NCI-H128 (cell line): ENCODE measurements at regions not wholly inside any gene's neighbourhood (a gene's known extent, or its start where the extent isn't known, plus 50 kb on each side); places are given as distances from the start of the nearest gene placed in this dataset.

Experiments used
- DNase-seq: peaks from one replicate; lab custom pipeline; 2025; ENCODE audit not compliant: unreplicated experiment; lab: John Stamatoyannopoulos, UW

- DNase-seq: no peak
Measured at GRCh38 chr18:55166260-55166598, 207.0 kb upstream of the CCDC68 start.

GRCh38 chr18:55163550-55163949 is 204.3 kb upstream of the CCDC68 start:
- DNase-seq: no peak

GRCh38 chr18:55161916-55162315 is 202.7 kb upstream of the CCDC68 start:
- DNase-seq: no peak

GRCh38 chr18:55159027-55159426 is 199.8 kb upstream of the CCDC68 start:
- DNase-seq: no peak

- no peak for DNase-seq
Measured at GRCh38 chr18:55158570-55158969, 199.3 kb upstream of the CCDC68 start.

GRCh38 chr18:55153346-55153745 is 194.1 kb upstream of the CCDC68 start:
- DNase-seq: no peak

GRCh38 chr18:55152801-55153200 is 193.5 kb upstream of the CCDC68 start:
- DNase-seq: no peak

- no peak for DNase-seq
Measured at GRCh38 chr18:55149994-55150393, 190.7 kb upstream of the CCDC68 start.

- DNase-seq: no peak
Measured at GRCh38 chr18:55147791-55148190, 188.5 kb upstream of the CCDC68 start.

GRCh38 chr18:55144193-55144930 is 185.1 kb upstream of the CCDC68 start:
- DNase-seq: no peak

GRCh38 chr18:55142410-55142809 is 183.1 kb upstream of the CCDC68 start:
- DNase-seq: no peak

GRCh38 chr18:55141318-55141717 is 182.1 kb upstream of the CCDC68 start:
- no peak for DNase-seq

- no peak for DNase-seq
Measured at GRCh38 chr18:55139836-55140235, 180.6 kb upstream of the CCDC68 start.

GRCh38 chr18:55139307-55139706 is 180.0 kb upstream of the CCDC68 start:
- no peak for DNase-seq

- no peak for DNase-seq
Measured at GRCh38 chr18:55138401-55138800, 179.1 kb upstream of the CCDC68 start.

- DNase-seq: no peak
Measured at GRCh38 chr18:55137602-55138001, 178.3 kb upstream of the CCDC68 start.

GRCh38 chr18:55136864-55137263 is 177.6 kb upstream of the CCDC68 start:
- no peak for DNase-seq

- DNase-seq: no peak
Measured at GRCh38 chr18:55136258-55136657, 177.0 kb upstream of the CCDC68 start.

GRCh38 chr18:55133378-55133777 is 174.1 kb upstream of the CCDC68 start:
- no peak for DNase-seq

- no peak for DNase-seq
Measured at GRCh38 chr18:55128437-55128836, 169.2 kb upstream of the CCDC68 start.

- DNase-seq: no peak
Measured at GRCh38 chr18:55124078-55124763, 165.0 kb upstream of the CCDC68 start.

GRCh38 chr18:55123361-55123760 is 164.1 kb upstream of the CCDC68 start:
- no peak for DNase-seq
